Panc1 (cell line): ENCODE measurements at regions not wholly inside any gene's neighbourhood (a gene's known extent, or its start where the extent isn't known, plus 50 kb on each side); places are given as distances from the start of the nearest gene placed in this dataset.

Experiments used
- ATAC-seq: fragments of 200-7000 bp; cut with Tn5 transposase; 2 replicates; pipeline ENCODE4 v1.9.1; 2020; ENCODE audit warnings: mild to moderate bottlenecking, moderate library complexity
- BruUV-seq: library from RNA; stranded (reverse); fragments of 400-500 nt; replicated peaks from 2 replicates; lab custom pipeline; 2021; lab: Mats Ljungman, UMichigan
- CTCF ChIA-PET: fragments of 300-600 bp; sonication (Branson Sonifier 250); formaldehyde crosslinking; loops from one replicate; lab custom pipeline; 2022; ENCODE audit warnings: antibody characterized with exemption; lab: Charles Lee
- POLR2A ChIA-PET: fragments of 300-600 bp; sonication (Branson Sonifier 250); formaldehyde crosslinking; loops from one replicate; lab custom pipeline; 2022; ENCODE audit warnings: antibody characterized with exemption; lab: Charles Lee
- DNase-seq: peaks from one replicate; pipeline ENCODE4 v3.0.0-alpha.2; 2010; ENCODE audit warnings: low read depth, low spot score
- H3K27ac ChIP-seq: 2 replicates; pipeline ENCODE4 v1.5.1; 2011; ENCODE audit warnings: mild to moderate bottlenecking, low read length, inconsistent platforms
- H3K27me3 ChIP-seq: fragments of 200-500 bp; sonication (Bioruptor generic); 2 replicates; pipeline ENCODE4 v1.6.0; 2014; ENCODE audit warnings: low read length, inconsistent platforms; ENCODE audit not compliant: control insufficient read depth, insufficient read depth
- H3K36me3 ChIP-seq: fragments of 200-500 bp; sonication (Bioruptor generic); 2 replicates; pipeline ENCODE4 v1.5.1; 2014; ENCODE audit warnings: inconsistent platforms, mild to moderate bottlenecking, low read length, moderate library complexity; ENCODE audit not compliant: control insufficient read depth, insufficient read depth
- H3K4me1 ChIP-seq: 2 replicates; pipeline ENCODE4 v1.5.1; 2011; ENCODE audit warnings: inconsistent platforms, mild to moderate bottlenecking, low read length, moderate library complexity; ENCODE audit not compliant: control insufficient read depth, insufficient read depth
- H3K4me3 ChIP-seq, 2 experiments: 2 replicates each; pipeline ENCODE4 v1.5.1; 2011 to 2012; ENCODE audit warnings: low read depth in 2 of 2, low read length in 2 of 2, mild to moderate bottlenecking in 2 of 2, inconsistent platforms in 1 of 2, moderate library complexity in 1 of 2
- H3K9me3 ChIP-seq: fragments of 200-500 bp; sonication (Bioruptor generic); 2 replicates; pipeline ENCODE4 v1.5.1; 2014; ENCODE audit warnings: low read depth, mild to moderate bottlenecking, inconsistent platforms, low read length, moderate library complexity; ENCODE audit not compliant: control insufficient read depth, insufficient read depth
- CTCF ChIP-seq: fragments of 450-650 bp; IDR thresholded peaks from 2 replicates; pipeline ENCODE4 v1.5.1; 2017; ENCODE audit warnings: mild to moderate bottlenecking
- POLR2AphosphoS5 ChIP-seq: IDR thresholded peaks from 2 replicates; pipeline ENCODE4 v1.6.1; 2012; ENCODE audit warnings: mild to moderate bottlenecking, low read depth, low read length, moderate library complexity
- REST ChIP-seq, 2 experiments: IDR thresholded peaks; 2 replicates each; pipeline ENCODE4 v1.6.1; 2011 to 2012; ENCODE audit warnings: low read depth in 2 of 2, control low read depth in 1 of 2, low read length in 1 of 2, mild to moderate bottlenecking in 1 of 2, moderate library complexity in 1 of 2; ENCODE audit not compliant: insufficient read depth in 1 of 2
- SIN3A ChIP-seq: IDR thresholded peaks from 2 replicates; pipeline ENCODE4 v1.6.1; 2012; ENCODE audit warnings: low read depth, mild to moderate bottlenecking, low read length, moderate library complexity, borderline replicate concordance; ENCODE audit not compliant: insufficient read depth
- TCF7L2 ChIP-seq: IDR thresholded peaks from 2 replicates; pipeline ENCODE4 v1.6.1; 2011; ENCODE audit warnings: mild to moderate bottlenecking, low read depth, low read length, inconsistent platforms
- in situ Hi-C: cut with HindIII; loops from 2 replicates; pipeline ENCODE4 v1.10.0; 2016; ENCODE audit warnings: low sequenced_read_pairs, low pct_unique_long_range_greater_than_20kb
- intact Hi-C: fragments of 100-400 bp; cut with micrococcal nuclease; formaldehyde crosslinking; loops from one replicate; pipeline ENCODE4 v1.10.0; 2022; ENCODE audit not compliant: unreplicated experiment

GRCh38 chr2:163802284-163802683, 66.5 kb upstream of the FIGN start:
- no TSS peak for BruUV-seq
- no peak for TF ChIP-seq SIN3A
- TF ChIP-seq TCF7L2, result no peak
- no peak for TF ChIP-seq POLR2AphosphoS5
- no peak for TF ChIP-seq CTCF
- no peak for TF ChIP-seq REST (IDR thresholded peaks at IDR 0.05; ENCODE audit: insufficient read depth in 1 of 2, low read depth in 2 of 2, low read length in 1 of 2)

GRCh38 chr2:163801486-163801885, 65.7 kb upstream of the FIGN start:
- Histone ChIP-seq H3K27ac (peak overlapping the region; percentile 74), H3K4me3 (no peak overlapping the region), H3K4me1 (peaks cover 20% of the 10 kb centered on the region), H3K27me3 (no peaks in the 10 kb centered on the region), H3K36me3 (no peaks in the 10 kb centered on the region), H3K9me3 (no peaks in the 10 kb centered on the region)
- TF ChIP-seq POLR2AphosphoS5 (no peak), REST (IDR thresholded peaks at IDR 0.05; ENCODE audit: insufficient read depth in 1 of 2, low read depth in 2 of 2, low read length in 1 of 2) (no peak), CTCF (no peak), SIN3A (no peak), TCF7L2 (no peak)
- in situ Hi-C loops (no loop called here), intact Hi-C loops (no loop called here)
- no peak for DNase-seq
- BruUV-seq, result no TSS peak
- CTCF ChIA-PET, result no interaction called here
- POLR2A ChIA-PET, result no interaction called here
- no peak for ATAC-seq

More at GRCh38 chr2:163802284-163802683, 66.5 kb upstream of the FIGN start:
- DNase-seq (no peak), ATAC-seq (no peak)
- Histone ChIP-seq H3K27ac (peak overlapping the region; percentile 74; the same call in 1 of the 2 replicates), H3K4me1 (peaks cover 20% of the 10 kb centered on the region), H3K4me3 (no peak overlapping the region), H3K36me3 (no peaks in the 10 kb centered on the region), H3K27me3 (no peaks in the 10 kb centered on the region), H3K9me3 (no peaks in the 10 kb centered on the region)
- ChIA-PET POLR2A (no interaction called here), CTCF (no interaction called here)
- in situ Hi-C loops (no loop called here), intact Hi-C loops (no loop called here)
